ENCODE measurements at regions not wholly inside any gene's neighbourhood (a gene's known extent, or its start where the extent isn't known, plus 50 kb on each side); places are given as distances from the start of the nearest gene placed in this dataset.
"Not testable (repeated sequence)": the region's sequence is repeated elsewhere in the genome, so short reads cannot be mapped to it uniquely, and the experiment has no call there.

- H3K4me2 ChIP-seq (ENCODE audit: low read length); BruUV-seq (replicated peaks); H3K36me3 ChIP-seq (ENCODE audit: low read depth, low read length); H4K20me1 ChIP-seq (ENCODE audit: low read length); DNase-seq; H3K27ac ChIP-seq (ENCODE audit: low read length); H3F3A ChIP-seq (ENCODE audit: low read length, unreplicated experiment); H3K79me2 ChIP-seq (ENCODE audit: low read length); ATAC-seq; H3K4me3 ChIP-seq (ENCODE audit: low read length); H3K9me3 ChIP-seq (ENCODE audit: low read length); H2AFZ ChIP-seq (ENCODE audit: low read length); H3K27me3 ChIP-seq (ENCODE audit: low read length); POLR2A ChIA-PET (ENCODE audit: unreplicated experiment); H3K4me1 ChIP-seq (ENCODE audit: insufficient read depth, low read length); H3K9ac ChIP-seq (ENCODE audit: low read length); intact Hi-C loops (cut with micrococcal nuclease); CTCF ChIA-PET; H3K9me2 ChIP-seq (replicated peaks; ENCODE audit: low read length): not testable (repeated sequence)
Observed at GRCh38 chr1:120297345-120297953, 117.4 kb upstream of the NBPF8 start.

GRCh38 chr1:120290105-120290504, 113.8 kb upstream of the SEC22B start:
- CTCF ChIA-PET; ATAC-seq; H4K20me1 ChIP-seq (ENCODE audit: low read length); H3K36me3 ChIP-seq (ENCODE audit: low read depth, low read length); H3F3A ChIP-seq (ENCODE audit: low read length, unreplicated experiment); H3K9me3 ChIP-seq (ENCODE audit: low read length); H3K4me3 ChIP-seq (ENCODE audit: low read length); H3K4me2 ChIP-seq (ENCODE audit: low read length); DNase-seq; H3K4me1 ChIP-seq (ENCODE audit: insufficient read depth, low read length); H3K9ac ChIP-seq (ENCODE audit: low read length); BruUV-seq (replicated peaks); H3K79me2 ChIP-seq (ENCODE audit: low read length); POLR2A ChIA-PET (ENCODE audit: unreplicated experiment); H3K9me2 ChIP-seq (replicated peaks; ENCODE audit: low read length); intact Hi-C loops (cut with micrococcal nuclease); H2AFZ ChIP-seq (ENCODE audit: low read length); H3K27me3 ChIP-seq (ENCODE audit: low read length); H3K27ac ChIP-seq (ENCODE audit: low read length): not testable (repeated sequence)

DNA sequence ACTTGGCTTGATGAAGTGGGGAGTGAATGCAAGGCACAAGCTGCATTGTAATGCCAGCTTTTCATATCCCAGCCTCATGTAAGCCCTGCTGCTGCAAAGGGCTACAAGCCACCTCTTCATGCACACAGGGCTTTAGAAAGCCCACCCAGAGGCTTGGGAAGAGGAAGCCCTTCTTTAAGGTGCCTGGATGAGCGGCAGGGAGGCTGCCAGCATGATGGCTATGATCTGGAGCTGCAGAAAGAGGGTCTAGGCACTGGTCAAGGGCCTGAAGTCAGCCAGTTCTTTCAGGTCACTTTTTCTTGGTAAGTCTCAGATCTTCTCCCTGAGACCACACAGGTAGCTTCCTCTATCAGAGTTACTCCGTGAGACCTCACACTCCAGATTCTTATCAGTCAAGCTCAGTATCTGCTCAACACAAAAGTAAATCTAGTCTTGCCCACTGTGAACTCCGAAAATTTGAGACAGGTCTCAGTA, 113.3 kb upstream of the SEC22B start:
- CTCF ChIA-PET; H3K9ac ChIP-seq (ENCODE audit: low read length); H3K27me3 ChIP-seq (ENCODE audit: low read length); H3K9me2 ChIP-seq (replicated peaks; ENCODE audit: low read length); ATAC-seq; H3K36me3 ChIP-seq (ENCODE audit: low read depth, low read length); H3K4me2 ChIP-seq (ENCODE audit: low read length); BruUV-seq (replicated peaks); H2AFZ ChIP-seq (ENCODE audit: low read length); H3F3A ChIP-seq (ENCODE audit: low read length, unreplicated experiment); H4K20me1 ChIP-seq (ENCODE audit: low read length); H3K79me2 ChIP-seq (ENCODE audit: low read length); POLR2A ChIA-PET (ENCODE audit: unreplicated experiment); H3K4me3 ChIP-seq (ENCODE audit: low read length); DNase-seq; intact Hi-C loops (cut with micrococcal nuclease); H3K27ac ChIP-seq (ENCODE audit: low read length); H3K9me3 ChIP-seq (ENCODE audit: low read length); H3K4me1 ChIP-seq (ENCODE audit: insufficient read depth, low read length): not testable (repeated sequence)

DNA sequence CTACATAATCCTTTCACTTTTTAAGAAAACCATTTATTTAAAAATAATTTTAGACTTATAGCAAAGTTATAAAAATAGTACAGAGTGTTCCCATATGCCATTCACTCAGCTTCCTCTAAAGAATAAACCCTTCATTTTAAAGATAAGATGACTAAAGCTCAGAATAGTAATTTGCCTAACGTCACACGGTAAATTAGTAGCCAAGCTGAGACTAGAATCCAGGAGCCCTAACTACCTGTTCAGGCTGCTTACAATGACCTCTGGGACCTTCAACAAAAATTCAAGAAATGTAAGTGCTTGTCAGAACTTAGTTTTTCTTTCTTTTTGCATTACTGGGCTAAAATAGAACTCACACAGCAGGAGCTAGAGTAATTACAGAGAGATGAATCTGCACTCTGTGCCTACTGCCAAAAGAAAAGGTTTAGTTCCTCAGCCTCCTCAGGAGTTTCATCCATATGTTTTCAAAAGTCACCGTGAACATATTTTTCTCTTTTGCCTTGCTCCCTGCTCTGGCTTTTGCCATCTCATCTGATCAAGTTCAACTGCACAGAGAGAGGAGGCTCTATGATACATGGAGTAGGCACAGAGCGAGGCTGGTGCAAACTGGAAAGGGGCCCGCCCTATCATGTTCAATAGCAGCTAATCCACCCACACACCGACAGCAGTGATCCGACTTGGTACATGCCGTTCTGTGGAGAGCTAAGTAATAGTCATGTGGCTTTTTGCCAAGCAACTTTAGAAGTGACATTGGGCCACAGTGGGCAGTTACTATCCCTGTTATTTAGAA, 112.7 kb upstream of the SEC22B start:
- POLR2A ChIA-PET (ENCODE audit: unreplicated experiment); intact Hi-C loops (cut with micrococcal nuclease); H4K20me1 ChIP-seq (ENCODE audit: low read length); H3K4me2 ChIP-seq (ENCODE audit: low read length); H3K79me2 ChIP-seq (ENCODE audit: low read length); DNase-seq; H3K27ac ChIP-seq (ENCODE audit: low read length); H2AFZ ChIP-seq (ENCODE audit: low read length); BruUV-seq (replicated peaks); H3K36me3 ChIP-seq (ENCODE audit: low read depth, low read length); ATAC-seq; H3K4me3 ChIP-seq (ENCODE audit: low read length); H3F3A ChIP-seq (ENCODE audit: low read length, unreplicated experiment); H3K4me1 ChIP-seq (ENCODE audit: insufficient read depth, low read length); H3K27me3 ChIP-seq (ENCODE audit: low read length); CTCF ChIA-PET; H3K9me3 ChIP-seq (ENCODE audit: low read length); H3K9ac ChIP-seq (ENCODE audit: low read length); H3K9me2 ChIP-seq (replicated peaks; ENCODE audit: low read length): not testable (repeated sequence)

- POLR2A ChIA-PET (ENCODE audit: unreplicated experiment); H4K20me1 ChIP-seq (ENCODE audit: low read length): not testable (repeated sequence)
Observed at GRCh38 chr1:120288167-120288566, 111.8 kb upstream of the SEC22B start.

GRCh38 chr1:120282744-120283464, 106.6 kb upstream of the SEC22B start:
- H3F3A ChIP-seq (ENCODE audit: low read length, unreplicated experiment); H3K4me1 ChIP-seq (ENCODE audit: insufficient read depth, low read length); H3K4me3 ChIP-seq (ENCODE audit: low read length); H3K36me3 ChIP-seq (ENCODE audit: low read depth, low read length); BruUV-seq (replicated peaks); POLR2A ChIA-PET (ENCODE audit: unreplicated experiment); H3K9me3 ChIP-seq (ENCODE audit: low read length); H3K79me2 ChIP-seq (ENCODE audit: low read length); intact Hi-C loops (cut with micrococcal nuclease); H3K27ac ChIP-seq (ENCODE audit: low read length); H4K20me1 ChIP-seq (ENCODE audit: low read length); ATAC-seq; CTCF ChIA-PET; H3K27me3 ChIP-seq (ENCODE audit: low read length); H3K4me2 ChIP-seq (ENCODE audit: low read length); H2AFZ ChIP-seq (ENCODE audit: low read length); H3K9ac ChIP-seq (ENCODE audit: low read length); DNase-seq; H3K9me2 ChIP-seq (replicated peaks; ENCODE audit: low read length): not testable (repeated sequence)

More at GRCh38 chr1:120288167-120288566, 111.8 kb upstream of the SEC22B start:
- H3K27me3 ChIP-seq (ENCODE audit: low read length); H3K79me2 ChIP-seq (ENCODE audit: low read length); H3K4me3 ChIP-seq (ENCODE audit: low read length); H3F3A ChIP-seq (ENCODE audit: low read length, unreplicated experiment); H3K4me1 ChIP-seq (ENCODE audit: insufficient read depth, low read length); H2AFZ ChIP-seq (ENCODE audit: low read length); intact Hi-C loops (cut with micrococcal nuclease); BruUV-seq (replicated peaks); DNase-seq; H3K9ac ChIP-seq (ENCODE audit: low read length); CTCF ChIA-PET; H3K9me2 ChIP-seq (replicated peaks; ENCODE audit: low read length); ATAC-seq; H3K36me3 ChIP-seq (ENCODE audit: low read depth, low read length); H3K27ac ChIP-seq (ENCODE audit: low read length); H3K9me3 ChIP-seq (ENCODE audit: low read length); H3K4me2 ChIP-seq (ENCODE audit: low read length): not testable (repeated sequence)
